B cell (primary cell): ENCODE measurements at regions not wholly inside any gene's neighbourhood (a gene's known extent, or its start where the extent isn't known, plus 50 kb on each side); places are given as distances from the start of the nearest gene placed in this dataset.

Experiments used
- EZH2 ChIP-seq: IDR thresholded peaks from 2 replicates; pipeline ENCODE4 v1.6.1; 2012; ENCODE audit warnings: borderline replicate concordance, low read depth, mild to moderate bottlenecking, moderate library complexity, low read length; ENCODE audit not compliant: insufficient read depth, poor library complexity, severe bottlenecking
- TF ChIP-seq, protein P1 (sequence below): fragments of 200-600 bp; IDR thresholded peaks from one replicate; pipeline ENCODE4 v1.8.0; 2022; ENCODE audit warnings: antibody characterized with exemption, mild to moderate bottlenecking

DNA sequence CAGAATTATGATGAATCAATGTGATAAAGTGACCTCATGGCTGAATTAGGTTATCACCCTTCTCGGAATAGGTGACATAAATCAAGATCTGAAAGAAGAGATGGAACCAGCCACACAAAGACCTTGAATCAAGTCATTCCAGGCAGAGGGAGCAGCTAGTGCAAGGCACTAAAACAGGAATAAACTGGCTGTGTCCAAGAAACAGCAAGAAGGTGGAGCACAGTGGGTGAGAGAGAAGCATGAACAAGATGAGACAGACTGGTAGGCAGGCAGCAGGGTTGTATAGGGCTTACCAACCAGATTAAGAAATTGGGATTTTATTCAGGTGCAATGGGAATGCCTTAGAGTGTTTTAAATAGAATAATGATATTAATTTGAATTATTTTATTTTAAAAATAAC, 470.3 kb downstream of the PCDH20 start:
- TF ChIP-seq, protein P1, sequence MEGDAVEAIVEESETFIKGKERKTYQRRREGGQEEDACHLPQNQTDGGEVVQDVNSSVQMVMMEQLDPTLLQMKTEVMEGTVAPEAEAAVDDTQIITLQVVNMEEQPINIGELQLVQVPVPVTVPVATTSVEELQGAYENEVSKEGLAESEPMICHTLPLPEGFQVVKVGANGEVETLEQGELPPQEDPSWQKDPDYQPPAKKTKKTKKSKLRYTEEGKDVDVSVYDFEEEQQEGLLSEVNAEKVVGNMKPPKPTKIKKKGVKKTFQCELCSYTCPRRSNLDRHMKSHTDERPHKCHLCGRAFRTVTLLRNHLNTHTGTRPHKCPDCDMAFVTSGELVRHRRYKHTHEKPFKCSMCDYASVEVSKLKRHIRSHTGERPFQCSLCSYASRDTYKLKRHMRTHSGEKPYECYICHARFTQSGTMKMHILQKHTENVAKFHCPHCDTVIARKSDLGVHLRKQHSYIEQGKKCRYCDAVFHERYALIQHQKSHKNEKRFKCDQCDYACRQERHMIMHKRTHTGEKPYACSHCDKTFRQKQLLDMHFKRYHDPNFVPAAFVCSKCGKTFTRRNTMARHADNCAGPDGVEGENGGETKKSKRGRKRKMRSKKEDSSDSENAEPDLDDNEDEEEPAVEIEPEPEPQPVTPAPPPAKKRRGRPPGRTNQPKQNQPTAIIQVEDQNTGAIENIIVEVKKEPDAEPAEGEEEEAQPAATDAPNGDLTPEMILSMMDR, result no peak
- TF ChIP-seq EZH2, result no peak
